Right lobe of liver (tissue), 6 donors: ENCODE measurements at regions not wholly inside any gene's neighbourhood (a gene's known extent, or its start where the extent isn't known, plus 50 kb on each side); places are given as distances from the start of the nearest gene placed in this dataset.

Experiments
- ATAC-seq, 4 donors: fragments of 200-7000 bp; cut with Tn5 transposase; one replicate each; pipeline ENCODE4 v1.9.1; 2020; ENCODE audit warnings: mild to moderate bottlenecking in 4 of 4, moderate library complexity in 4 of 4
- DNase-seq, 3 donors: peaks; one replicate each; pipeline ENCODE4 v3.0.0-alpha.2; 2020
- H3K27ac ChIP-seq, 3 donors: fragments of 200-600 bp; one replicate each; pipeline ENCODE4 v1.8.0; 2022
- H3K27me3 ChIP-seq, 2 donors: fragments of 200-600 bp; one replicate each; pipeline ENCODE4 v1.8.0; 2022
- H3K36me3 ChIP-seq, 4 donors: fragments of 200-600 bp; sonication (generic) in 1 of 4; one replicate each; pipeline versions ENCODE4 v1.5.1 to v1.8.0; 2017 to 2022; ENCODE audit warnings: control low read depth in 1 of 4
- H3K4me1 ChIP-seq, 4 donors: fragments of 200-600 bp; sonication (generic) in 1 of 4; one replicate each; pipeline versions ENCODE4 v1.5.1 to v1.8.0; 2017 to 2022; ENCODE audit warnings: control low read depth in 1 of 4
- H3K4me3 ChIP-seq, 3 donors: fragments of 200-600 bp; one replicate each; pipeline ENCODE4 v1.8.0; 2022
- H3K9me3 ChIP-seq, 4 donors: fragments of 200-600 bp; sonication (generic) in 1 of 4; one replicate each; pipeline versions ENCODE4 v1.5.1 to v1.8.0; 2017 to 2022; ENCODE audit warnings: control low read depth in 1 of 4
- POLR2A ChIP-seq: fragments of 450-650 bp; IDR thresholded peaks from one replicate; pipeline ENCODE4 v1.6.1; 2017; ENCODE audit warnings: antibody characterized with exemption, mild to moderate bottlenecking
- WGBS: methylation state at CpG from one replicate; pipeline ENCODE4 v1.1.6; 2018; ENCODE audit warnings: low coverage, low lambda C conversion rate; ENCODE audit not compliant: insufficient coverage; ENCODE audit errors: missing lambda C conversion rate; 5-methylcytosine and 5-hydroxymethylcytosine counted together
- intact Hi-C, 2 donors: fragments of 100-400 bp; cut with DNase I; formaldehyde crosslinking; loops; one replicate each; pipeline versions ENCODE4 v1.11.2 to v1.14.1; 2022
- TF ChIP-seq, protein P1 (sequence below), 4 donors: fragments of 200-600 bp in 3 of 4; fragments of 450-650 bp in 1 of 4; IDR thresholded peaks; one replicate each; pipeline versions ENCODE4 v1.5.1 to v1.8.0; 2016 to 2022; ENCODE audit warnings: antibody characterized with exemption in 4 of 4, mild to moderate bottlenecking in 2 of 4
- donor health status: DM: no; HTN: yes; CAD: no.
- donor health status: DM: no; HTN: no; CAD: no.
- donor health status: DM: no; HTN: no; CAD: no.
- donor health status: DM: no; HTN: yes; CAD: no.
- donor health status: DM: no; HTN: yes; CAD: no.

DNA sequence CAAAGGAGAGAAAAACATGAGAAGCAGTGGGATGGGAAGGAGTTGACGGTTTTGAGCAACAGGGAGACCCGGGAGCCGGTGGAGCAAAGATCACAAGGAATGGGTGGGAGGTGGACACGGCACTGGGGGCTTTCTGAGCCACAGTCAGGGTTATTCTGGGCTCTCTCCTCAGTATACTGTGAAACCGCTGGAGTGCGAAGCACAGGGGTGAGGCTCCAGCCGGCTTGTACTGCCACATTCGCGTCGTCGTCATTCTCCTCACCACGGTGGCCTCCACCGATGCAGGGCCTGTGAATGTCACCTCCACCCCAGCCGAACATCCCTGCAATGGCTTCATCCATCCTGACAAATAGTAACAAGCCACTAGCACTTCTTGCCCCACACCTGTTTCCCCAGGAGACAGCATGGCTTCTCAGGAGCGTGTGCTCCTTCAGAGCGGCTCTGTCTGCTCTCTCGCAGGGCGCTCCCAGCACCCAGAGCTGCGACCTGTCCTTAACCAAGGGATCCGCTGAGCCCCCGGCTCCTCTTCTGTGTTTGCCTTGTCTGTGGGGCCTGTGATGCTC lies 1165.3 kb downstream of the TBC1D22A start:
- 75% methylated on average over 12 of the region's 21 CpGs for WGBS
- H3K27me3 ChIP-seq, result no peaks in the 10 kb centered on the region
- H3K4me3 ChIP-seq, result no peak overlapping the region
- no peak overlapping the region for H3K27ac ChIP-seq
- H3K9me3 ChIP-seq, result no peaks in the 10 kb centered on the region
- TF ChIP-seq, protein P1, sequence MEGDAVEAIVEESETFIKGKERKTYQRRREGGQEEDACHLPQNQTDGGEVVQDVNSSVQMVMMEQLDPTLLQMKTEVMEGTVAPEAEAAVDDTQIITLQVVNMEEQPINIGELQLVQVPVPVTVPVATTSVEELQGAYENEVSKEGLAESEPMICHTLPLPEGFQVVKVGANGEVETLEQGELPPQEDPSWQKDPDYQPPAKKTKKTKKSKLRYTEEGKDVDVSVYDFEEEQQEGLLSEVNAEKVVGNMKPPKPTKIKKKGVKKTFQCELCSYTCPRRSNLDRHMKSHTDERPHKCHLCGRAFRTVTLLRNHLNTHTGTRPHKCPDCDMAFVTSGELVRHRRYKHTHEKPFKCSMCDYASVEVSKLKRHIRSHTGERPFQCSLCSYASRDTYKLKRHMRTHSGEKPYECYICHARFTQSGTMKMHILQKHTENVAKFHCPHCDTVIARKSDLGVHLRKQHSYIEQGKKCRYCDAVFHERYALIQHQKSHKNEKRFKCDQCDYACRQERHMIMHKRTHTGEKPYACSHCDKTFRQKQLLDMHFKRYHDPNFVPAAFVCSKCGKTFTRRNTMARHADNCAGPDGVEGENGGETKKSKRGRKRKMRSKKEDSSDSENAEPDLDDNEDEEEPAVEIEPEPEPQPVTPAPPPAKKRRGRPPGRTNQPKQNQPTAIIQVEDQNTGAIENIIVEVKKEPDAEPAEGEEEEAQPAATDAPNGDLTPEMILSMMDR (IDR thresholded peaks at IDR 0.05), result no peak
- TF ChIP-seq POLR2A, result no peak
- no peak for ATAC-seq
- intact Hi-C loops, result no loop called here
- DNase-seq, result no peak
- H3K4me1 ChIP-seq, result no peaks in the 10 kb centered on the region
- no peaks in the 10 kb centered on the region for H3K36me3 ChIP-seq

DNA sequence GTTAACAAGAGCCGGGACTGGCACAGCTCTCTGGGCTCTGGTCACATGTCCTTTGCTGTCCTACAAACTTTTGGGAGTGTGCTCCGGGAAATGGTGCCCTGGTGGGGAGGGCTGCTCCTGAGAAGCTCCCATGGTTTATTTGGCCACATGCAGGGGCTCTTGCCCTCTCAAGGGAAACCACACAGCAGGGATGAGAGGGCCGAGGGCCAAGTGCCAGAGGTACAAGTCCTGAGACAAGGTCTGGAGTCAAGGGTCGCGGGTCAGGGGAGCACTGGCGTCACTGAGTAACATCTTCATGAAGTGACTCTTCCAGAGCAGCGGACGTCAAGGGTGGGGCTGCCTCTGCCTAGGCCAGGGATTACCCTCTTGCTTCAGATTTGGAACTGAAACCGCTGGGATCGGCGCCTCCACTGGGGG lies 1160.6 kb downstream of the TBC1D22A start:
- WGBS, result 20% methylated on average over 1 of the region's 11 CpGs
- intact Hi-C loops, result no loop called here
- H3K27me3 ChIP-seq, result no peaks in the 10 kb centered on the region
- H3K9me3 ChIP-seq, result no peaks in the 10 kb centered on the region
- TF ChIP-seq POLR2A, result no peak
- TF ChIP-seq, protein P1 (IDR thresholded peaks at IDR 0.05), result no peak
- H3K36me3 ChIP-seq, result no peaks in the 10 kb centered on the region
- no peak overlapping the region for H3K27ac ChIP-seq
- ATAC-seq (no peak), DNase-seq (no peak)
- no peak overlapping the region for H3K4me3 ChIP-seq
- no peaks in the 10 kb centered on the region for H3K4me1 ChIP-seq

DNA sequence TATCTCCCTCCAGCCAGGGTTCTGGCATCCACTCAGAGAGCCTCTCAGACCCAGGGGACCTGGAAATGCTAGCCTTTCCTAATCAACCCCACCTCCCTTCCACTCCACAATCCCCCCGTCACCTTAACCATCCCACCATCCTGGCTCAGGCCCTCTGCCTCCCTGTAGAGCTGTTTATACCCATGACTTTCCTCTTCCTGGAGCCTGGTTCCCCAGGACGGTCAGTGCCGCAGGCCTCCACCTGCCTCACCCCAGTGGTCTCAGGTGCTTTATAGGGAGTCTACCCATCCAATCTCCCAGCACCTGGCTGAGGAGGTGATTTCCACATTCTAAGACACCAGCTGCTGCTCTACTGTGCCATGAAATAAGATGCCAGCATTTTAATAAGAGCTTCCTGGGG lies 1159.5 kb downstream of the TBC1D22A start:
- H3K27ac ChIP-seq, result no peak overlapping the region
- H3K9me3 ChIP-seq, result no peaks in the 10 kb centered on the region
- no peak for ATAC-seq
- intact Hi-C loops, result no loop called here
- 77% methylated on average over 3 of the region's 3 CpGs for WGBS
- H3K4me1 ChIP-seq, result no peaks in the 10 kb centered on the region
- no peak overlapping the region for H3K4me3 ChIP-seq
- no peaks in the 10 kb centered on the region for H3K27me3 ChIP-seq
- TF ChIP-seq, protein P1 (IDR thresholded peaks at IDR 0.05), result no peak
- no peak for TF ChIP-seq POLR2A
- DNase-seq, result no peak
- no peaks in the 10 kb centered on the region for H3K36me3 ChIP-seq

DNA sequence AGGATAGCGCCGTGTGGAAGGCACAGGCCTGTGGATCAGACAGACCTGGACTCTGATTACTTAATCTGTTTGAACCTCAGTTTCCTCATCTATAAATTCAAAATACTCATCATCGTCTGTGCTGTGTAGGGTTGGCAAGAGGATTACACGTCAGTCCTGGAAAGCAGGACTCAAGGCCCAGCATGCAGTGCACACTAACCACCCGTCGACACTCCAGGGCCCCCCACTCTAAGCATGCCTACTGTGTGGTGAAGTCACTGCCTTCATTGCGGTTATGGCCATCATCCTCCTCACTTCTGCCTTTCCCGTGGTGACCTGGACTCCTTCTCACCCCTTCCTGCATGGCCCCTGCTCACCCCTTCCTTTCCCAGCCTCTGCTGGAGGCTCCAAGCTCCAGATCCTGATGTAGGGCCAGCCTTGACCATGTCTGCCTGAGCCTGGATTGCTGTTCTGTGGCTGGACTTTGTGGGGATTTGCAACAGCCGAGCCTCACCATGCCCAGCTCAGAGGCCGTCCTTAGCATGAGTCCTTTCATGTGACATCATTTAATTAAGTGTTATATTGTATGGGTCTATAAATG lies 1158.0 kb downstream of the TBC1D22A start:
- ATAC-seq, result no peak
- 62% methylated on average over 7 of the region's 10 CpGs for WGBS
- Histone ChIP-seq H3K27ac (no peak overlapping the region), H3K9me3 (no peaks in the 10 kb centered on the region), H3K4me1 (no peaks in the 10 kb centered on the region), H3K36me3 (no peaks in the 10 kb centered on the region), H3K4me3 (no peak overlapping the region), H3K27me3 (no peaks in the 10 kb centered on the region)
- no peak for DNase-seq
- intact Hi-C loops, result no loop called here
- no peak for TF ChIP-seq POLR2A
- TF ChIP-seq, protein P1 (IDR thresholded peaks at IDR 0.05), result no peak
